Ascending aorta (tissue), 2 donors: ENCODE measurements at regions not wholly inside any gene's neighbourhood (a gene's known extent, or its start where the extent isn't known, plus 50 kb on each side); places are given as distances from the start of the nearest gene placed in this dataset.

Source experiments
- DNase-seq, 2 donors: peaks; one replicate each; pipeline ENCODE4 v3.0.0-alpha.2; 2019; ENCODE audit warnings: low spot score in 2 of 2
- H3K27ac ChIP-seq, 2 donors: fragments of 200-600 bp; sonication (generic); one replicate each; pipeline ENCODE4 v1.5.1; 2016 to 2017; ENCODE audit warnings: mild to moderate bottlenecking in 1 of 2
- H3K27me3 ChIP-seq: fragments of 200-600 bp; sonication (generic); one replicate; pipeline ENCODE4 v1.5.1; 2017
- H3K36me3 ChIP-seq, 2 donors: fragments of 200-600 bp; sonication (generic); one replicate each; pipeline ENCODE4 v1.5.1; 2016
- H3K4me1 ChIP-seq, 2 donors: fragments of 200-600 bp; sonication (generic); one replicate each; pipeline ENCODE4 v1.5.1; 2016 to 2017; ENCODE audit warnings: mild to moderate bottlenecking in 1 of 2
- H3K4me3 ChIP-seq, 2 donors: fragments of 200-600 bp; sonication (generic); one replicate each; pipeline ENCODE4 v1.5.1; 2016 to 2017; ENCODE audit warnings: mild to moderate bottlenecking in 1 of 2
- H3K9me3 ChIP-seq, 2 donors: fragments of 200-600 bp; sonication (generic); one replicate each; pipeline ENCODE4 v1.5.1; 2016
- CTCF ChIP-seq, 3 experiments: fragments of 200-600 bp in 2 of 3; fragments of 450-650 bp in 1 of 3; sonication (generic) in 2 of 3; IDR thresholded peaks; one replicate each; pipeline ENCODE4 v1.5.1; 2016 to 2019; ENCODE audit warnings: antibody characterized with exemption in 3 of 3, mild to moderate bottlenecking in 1 of 3, moderate library complexity in 1 of 3
- intact Hi-C: fragments of 100-400 bp; cut with DNase I; formaldehyde crosslinking; loops from one replicate; pipeline ENCODE4 v1.15.1; 2023

GRCh38 chr5:125560476-125561225 is 814.2 kb upstream of the ZNF608 start:
- DNase-seq, result no peak
- Histone ChIP-seq H3K4me1 (peaks cover 0 to 5% of the 10 kb centered on the region in 2 donors), H3K27me3 (no peaks in the 10 kb centered on the region), H3K36me3 (no peaks in the 10 kb centered on the region), H3K27ac (no peak overlapping the region), H3K4me3 (no peak overlapping the region), H3K9me3 (no peaks in the 10 kb centered on the region)
- no peak for TF ChIP-seq CTCF (IDR thresholded peaks at IDR 0.05)
- intact Hi-C loops, result no loop called here

GRCh38 chr5:125564317-125564975 is 818.0 kb upstream of the ZNF608 start:
- intact Hi-C loops, result no loop called here
- DNase-seq, result no peak

GRCh38 chr5:125574491-125575044 is 828.1 kb upstream of the ZNF608 start:
- Histone ChIP-seq H3K4me1 (peaks cover 6% of the 10 kb centered on the region in 2 donors), H3K27me3 (no peaks in the 10 kb centered on the region), H3K9me3 (no peaks in the 10 kb centered on the region), H3K27ac (peak overlapping the region in 1 of 2 donors; percentile 22), H3K36me3 (no peaks in the 10 kb centered on the region), H3K4me3 (no peak overlapping the region)
- DNase-seq, result no peak
- intact Hi-C loops, result no loop called here
- no peak for TF ChIP-seq CTCF (IDR thresholded peaks at IDR 0.05)

More at GRCh38 chr5:125564317-125564975, 818.0 kb upstream of the ZNF608 start:
- no peak for TF ChIP-seq CTCF (IDR thresholded peaks at IDR 0.05)
- no peak overlapping the region for H3K4me3 ChIP-seq
- no peak overlapping the region for H3K27ac ChIP-seq
- H3K36me3 ChIP-seq, result no peaks in the 10 kb centered on the region
- H3K9me3 ChIP-seq, result no peaks in the 10 kb centered on the region
- H3K27me3 ChIP-seq, result no peaks in the 10 kb centered on the region
- H3K4me1 ChIP-seq, result no peaks in the 10 kb centered on the region

GRCh38 chr5:125575171-125575890 is 828.9 kb upstream of the ZNF608 start:
- H3K4me1 ChIP-seq, result peaks cover 6% of the 10 kb centered on the region in 2 donors
- H3K9me3 ChIP-seq, result no peaks in the 10 kb centered on the region
- intact Hi-C loops, result no loop called here
- H3K27ac ChIP-seq, result no peak overlapping the region
- no peak overlapping the region for H3K4me3 ChIP-seq
- H3K36me3 ChIP-seq, result no peaks in the 10 kb centered on the region
- no peak for DNase-seq
- TF ChIP-seq CTCF (IDR thresholded peaks at IDR 0.05), result no peak
- no peaks in the 10 kb centered on the region for H3K27me3 ChIP-seq

- Histone ChIP-seq H3K27me3 (no peaks in the 10 kb centered on the region), H3K4me1 (peaks cover 6% of the 10 kb centered on the region in 2 donors), H3K36me3 (no peaks in the 10 kb centered on the region), H3K9me3 (no peaks in the 10 kb centered on the region), H3K27ac (no peak overlapping the region), H3K4me3 (peak overlapping the region in 1 of 2 donors; percentile 2)
- intact Hi-C loops, result no loop called here
- no peak for TF ChIP-seq CTCF (IDR thresholded peaks at IDR 0.05)
- DNase-seq, result no peak
Measured at GRCh38 chr5:125575891-125576505, 829.6 kb upstream of the ZNF608 start.
